GM12878 (cell line): ENCODE measurements at regions not wholly inside any gene's neighbourhood (a gene's known extent, or its start where the extent isn't known, plus 50 kb on each side); places are given as distances from the start of the nearest gene placed in this dataset.

Source experiments
- ATAC-seq: fragments of 200-7000 bp; cut with Tn5 transposase; 3 replicates; pipeline ENCODE4 v1.9.1; 2020; ENCODE audit warnings: mild to moderate bottlenecking, moderate library complexity
- BruUV-seq: library from RNA; stranded (reverse); fragments of 400-500 nt; replicated peaks from 2 replicates; lab custom pipeline; 2021; lab: Mats Ljungman, UMichigan
- CTCF ChIA-PET: fragments of 300-600 bp; sonication (Branson Sonifier 250); formaldehyde crosslinking; extraction: SDS; loops from one replicate; lab custom pipeline; 2021; ENCODE audit warnings: inconsistent platforms; lab: Yijun Ruan, JAX
- POLR2A ChIA-PET: fragments of 350-600 bp; formaldehyde crosslinking; extraction: SDS; loops from one replicate; lab custom pipeline; 2021; ENCODE audit warnings: inconsistent platforms; lab: Charles Lee
- RAD21 ChIA-PET: fragments of 300-600 bp; sonication (Branson Sonifier 250); formaldehyde crosslinking; loops from one replicate; lab custom pipeline; 2023; ENCODE audit warnings: antibody characterized with exemption; ENCODE audit not compliant: unreplicated experiment; lab: Charles Lee
- SMC1A ChIA-PET: fragments of 300-600 bp; sonication (Branson Sonifier 250); formaldehyde crosslinking; loops from one replicate; lab custom pipeline; 2023; ENCODE audit not compliant: unreplicated experiment, uncharacterized antibody; lab: Charles Lee
- DNase-seq: peaks from one replicate; pipeline ENCODE4 v3.0.0-alpha.2; 2011; ENCODE audit warnings: low read depth, low spot score
- FAIRE-seq: peaks from 3 replicates; lab custom pipeline; 2011; peaks lifted over from hg19 to GRCh38; lab: Jason Lieb, UNC
- H2AFZ ChIP-seq: 2 replicates; pipeline ENCODE4 v1.6.0; 2011; ENCODE audit warnings: low read depth, low read length, control low read depth; ENCODE audit not compliant: control insufficient read depth
- H3K27ac ChIP-seq: 2 replicates; pipeline ENCODE4 v1.5.1; 2011; ENCODE audit warnings: control low read depth; ENCODE audit not compliant: control insufficient read depth, insufficient read depth
- H3K27me3 ChIP-seq, 2 experiments: replicated peaks in 1 of 2; 2 replicates each; pipeline versions ENCODE4 v1.6.0 to v1.6.1; 2011; ENCODE audit warnings: low read length in 1 of 2; ENCODE audit not compliant: control insufficient read depth in 2 of 2, insufficient read depth in 2 of 2
- H3K36me3 ChIP-seq, 2 experiments: 2 replicates each; pipeline ENCODE4 v1.5.1; 2011; ENCODE audit warnings: low read length in 1 of 2; ENCODE audit not compliant: control insufficient read depth in 2 of 2, insufficient read depth in 2 of 2
- H3K4me1 ChIP-seq: 2 replicates; pipeline ENCODE4 v1.6.1; 2011; ENCODE audit warnings: mild to moderate bottlenecking, low read length, moderate library complexity, mixed read lengths; ENCODE audit not compliant: control insufficient read depth, insufficient read depth
- H3K4me2 ChIP-seq: 2 replicates; pipeline ENCODE4 v1.6.0; 2011; ENCODE audit warnings: control low read depth; ENCODE audit not compliant: control insufficient read depth, insufficient read depth
- H3K4me3 ChIP-seq: fragments of 200-600 bp; sonication (generic); 2 replicates; pipeline ENCODE4 v1.5.1; 2016
- H3K79me2 ChIP-seq: 2 replicates; pipeline ENCODE4 v1.6.0; 2011; ENCODE audit warnings: low read length; ENCODE audit not compliant: control insufficient read depth, insufficient read depth
- H3K9ac ChIP-seq: 2 replicates; pipeline ENCODE4 v1.8.0; 2011; ENCODE audit warnings: low read length, control low read depth, mixed read lengths; ENCODE audit not compliant: control insufficient read depth, insufficient read depth
- H3K9me3 ChIP-seq: replicated peaks from 3 replicates; pipeline ENCODE4 v1.5.1; 2011; ENCODE audit warnings: mild to moderate bottlenecking, low read length; ENCODE audit not compliant: control insufficient read depth, insufficient read depth
- H4K20me1 ChIP-seq: 2 replicates; pipeline ENCODE4 v1.6.0; 2011; ENCODE audit not compliant: control insufficient read depth, insufficient read depth
- BCLAF1 ChIP-seq: fragments of 450-650 bp; IDR thresholded peaks from 2 replicates; pipeline ENCODE4 v1.6.1; 2017; ENCODE audit warnings: antibody characterized with exemption, mild to moderate bottlenecking, moderate library complexity
- CHD1 ChIP-seq: IDR thresholded peaks from 2 replicates; pipeline ENCODE4 v1.6.1; 2012; ENCODE audit warnings: low read depth, low read length, improper control_type of control experiment
- E2F4 ChIP-seq: IDR thresholded peaks from 2 replicates; pipeline ENCODE4 v1.6.1; 2012; ENCODE audit warnings: low read depth, low read length, improper control_type of control experiment
- FOS ChIP-seq: IDR thresholded peaks from 3 replicates; pipeline ENCODE4 v1.6.1; 2011; ENCODE audit warnings: borderline replicate concordance; ENCODE audit not compliant: insufficient read length; ENCODE audit errors: extremely low read depth
- IKZF2 ChIP-seq, 2 experiments: fragments of 450-650 bp; IDR thresholded peaks; 2 replicates each; pipeline ENCODE4 v1.6.1; 2017; ENCODE audit warnings: mild to moderate bottlenecking in 2 of 2, moderate library complexity in 2 of 2
- MYB ChIP-seq: fragments of 150-350 bp; IDR thresholded peaks from 2 replicates; pipeline ENCODE4 v1.6.1; 2014; ENCODE audit warnings: mild to moderate bottlenecking, low read depth, low read length, borderline replicate concordance
- RAD21 ChIP-seq: IDR thresholded peaks from 2 replicates; pipeline ENCODE4 v1.6.1; 2011; ENCODE audit warnings: mild to moderate bottlenecking, low read depth, low read length, moderate library complexity; ENCODE audit not compliant: insufficient read depth
- RB1 ChIP-seq: fragments of 450-650 bp; formaldehyde crosslinking; IDR thresholded peaks from 2 replicates; pipeline ENCODE4 v1.6.1; 2017; ENCODE audit warnings: mild to moderate bottlenecking, borderline replicate concordance
- SRF ChIP-seq, 2 experiments: IDR thresholded peaks; 2 replicates each; pipeline ENCODE4 v1.6.1; 2011; ENCODE audit warnings: low read depth in 2 of 2, low read length in 2 of 2, mild to moderate bottlenecking in 1 of 2, moderate library complexity in 1 of 2
- in situ Hi-C: fragments of 300-500 bp; cut with MboI; formaldehyde crosslinking; loops from 9 replicates; pipeline ENCODE4 v1.14.3; 2018; ENCODE audit warnings: mixed read lengths
- intact Hi-C: fragments of 100-400 bp; cut with micrococcal nuclease; formaldehyde crosslinking; loops from one replicate; pipeline ENCODE4 v1.14.2; 2022; ENCODE audit not compliant: unreplicated experiment

- TF ChIP-seq BCLAF1: no peak
Measured at GRCh38 chr6:9168669-9169068, 733.3 kb upstream of the SLC35B3 start (continued).

- intact Hi-C loops (no loop called here), in situ Hi-C loops (no loop called here)
- TF ChIP-seq E2F4 (no peak), MYB (no peak), IKZF2 (IDR thresholded peaks at IDR 0.05) (no peak), SRF (IDR thresholded peaks at IDR 0.05; ENCODE audit: low read depth in 2 of 2, low read length in 2 of 2) (no peak), FOS (no peak), CHD1 (no peak), RAD21 (no peak), RB1 (no peak)
- no peak for DNase-seq
- H3K27ac ChIP-seq: no peak overlapping the region
- no TSS peak for BruUV-seq
- FAIRE-seq: no peak
- no peaks in the 10 kb centered on the region for H3K9me3 ChIP-seq
- no peaks in the 10 kb centered on the region for H3K36me3 ChIP-seq
- ChIA-PET CTCF (no interaction called here), RAD21 (no interaction called here), SMC1A (interaction anchor here (1.4 kb wide), 1 partner anchor 8 kb away, joined by 3 read pairs; no protein-coding TSS in a partner anchor), POLR2A (no interaction called here)
- H3K4me2 ChIP-seq: no peak overlapping the region
- no peak overlapping the region for H3K9ac ChIP-seq
- no peaks in the 10 kb centered on the region for H3K79me2 ChIP-seq
- H4K20me1 ChIP-seq: no peaks in the 10 kb centered on the region
- H3K27me3 ChIP-seq: no peaks in the 10 kb centered on the region
- H3K4me3 ChIP-seq: no peak overlapping the region
- ATAC-seq: no peak
- H2AFZ ChIP-seq: no peak overlapping the region
- no peaks in the 10 kb centered on the region for H3K4me1 ChIP-seq
Measured at GRCh38 chr6:9161731-9162130, 726.4 kb upstream of the SLC35B3 start.
